HCT116 (cell line): ENCODE measurements at regions not wholly inside any gene's neighbourhood (a gene's known extent, or its start where the extent isn't known, plus 50 kb on each side); places are given as distances from the start of the nearest gene placed in this dataset.

Experiments used
- CEBPB ChIP-seq: IDR thresholded peaks from 2 replicates; pipeline ENCODE4 v1.6.1; 2012; ENCODE audit warnings: low read depth
- CTCF ChIP-seq, 3 experiments: fragments of 200-600 bp in 1 of 3; sonication (generic) in 1 of 3; IDR thresholded peaks in 2 of 3; conservative IDR thresholded peaks in 1 of 3; 2 replicates each; pipeline ENCODE4 v1.5.1; 2012 to 2017; ENCODE audit warnings: low read depth in 2 of 3, low read length in 2 of 3, antibody characterized with exemption in 1 of 3, borderline replicate concordance in 1 of 3, control low read depth in 1 of 3, mild to moderate bottlenecking in 1 of 3, mixed read lengths in 1 of 3, mixed run types in 1 of 3, moderate library complexity in 1 of 3; ENCODE audit not compliant: insufficient read depth in 1 of 3
- EZH2 ChIP-seq: fragments of 200-600 bp; sonication (generic); IDR thresholded peaks from 2 replicates; pipeline ENCODE4 v1.6.1; 2017; ENCODE audit warnings: antibody characterized with exemption, mixed run types
- JUND ChIP-seq: IDR thresholded peaks from 2 replicates; pipeline ENCODE4 v1.6.1; 2012
- POLR2A ChIP-seq: IDR thresholded peaks from 2 replicates; pipeline ENCODE4 v1.7.0; 2011; ENCODE audit warnings: borderline replicate concordance; ENCODE audit not compliant: insufficient read depth, insufficient read length; ENCODE audit errors: extremely low read depth
- POLR2AphosphoS5 ChIP-seq: IDR thresholded peaks from 2 replicates; pipeline ENCODE4 v1.6.1; 2011; ENCODE audit warnings: mild to moderate bottlenecking, low read depth, low read length, moderate library complexity
- RAD21 ChIP-seq: IDR thresholded peaks from 2 replicates; pipeline ENCODE4 v1.6.1; 2012; ENCODE audit warnings: low read depth, mild to moderate bottlenecking
- SRF ChIP-seq: IDR thresholded peaks from 2 replicates; pipeline ENCODE4 v1.6.1; 2012; ENCODE audit warnings: low read depth
- ZNF274 ChIP-seq: fragments of 200-500 bp; sonication (Bioruptor generic); IDR thresholded peaks from 2 replicates; pipeline ENCODE4 v1.6.1; 2014; ENCODE audit warnings: mild to moderate bottlenecking, low read depth, low read length, inconsistent platforms
- TF ChIP-seq, protein P1 (sequence below): IDR thresholded peaks from 2 replicates; pipeline ENCODE4 v1.6.1; 2012
- TF ChIP-seq, protein P2 (sequence below): IDR thresholded peaks from 2 replicates; pipeline ENCODE4 v1.6.1; 2012; ENCODE audit warnings: low read depth

- no peak for TF ChIP-seq JUND
- TF ChIP-seq, protein P1, sequence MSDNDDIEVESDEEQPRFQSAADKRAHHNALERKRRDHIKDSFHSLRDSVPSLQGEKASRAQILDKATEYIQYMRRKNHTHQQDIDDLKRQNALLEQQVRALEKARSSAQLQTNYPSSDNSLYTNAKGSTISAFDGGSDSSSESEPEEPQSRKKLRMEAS: no peak
- TF ChIP-seq POLR2A: no peak
- TF ChIP-seq CTCF (IDR thresholded peaks at IDR 0.05 in 2 of 3, conservative IDR thresholded peaks at IDR 0.05 in 1 of 3; ENCODE audit: borderline replicate concordance in 1 of 3, insufficient read depth in 1 of 3, low read depth in 2 of 3, low read length in 2 of 3): no peak
- TF ChIP-seq POLR2AphosphoS5: no peak
- TF ChIP-seq SRF: no peak
- TF ChIP-seq RAD21: no peak
- no peak for TF ChIP-seq CEBPB
- TF ChIP-seq EZH2: no peak
- TF ChIP-seq, protein P2, sequence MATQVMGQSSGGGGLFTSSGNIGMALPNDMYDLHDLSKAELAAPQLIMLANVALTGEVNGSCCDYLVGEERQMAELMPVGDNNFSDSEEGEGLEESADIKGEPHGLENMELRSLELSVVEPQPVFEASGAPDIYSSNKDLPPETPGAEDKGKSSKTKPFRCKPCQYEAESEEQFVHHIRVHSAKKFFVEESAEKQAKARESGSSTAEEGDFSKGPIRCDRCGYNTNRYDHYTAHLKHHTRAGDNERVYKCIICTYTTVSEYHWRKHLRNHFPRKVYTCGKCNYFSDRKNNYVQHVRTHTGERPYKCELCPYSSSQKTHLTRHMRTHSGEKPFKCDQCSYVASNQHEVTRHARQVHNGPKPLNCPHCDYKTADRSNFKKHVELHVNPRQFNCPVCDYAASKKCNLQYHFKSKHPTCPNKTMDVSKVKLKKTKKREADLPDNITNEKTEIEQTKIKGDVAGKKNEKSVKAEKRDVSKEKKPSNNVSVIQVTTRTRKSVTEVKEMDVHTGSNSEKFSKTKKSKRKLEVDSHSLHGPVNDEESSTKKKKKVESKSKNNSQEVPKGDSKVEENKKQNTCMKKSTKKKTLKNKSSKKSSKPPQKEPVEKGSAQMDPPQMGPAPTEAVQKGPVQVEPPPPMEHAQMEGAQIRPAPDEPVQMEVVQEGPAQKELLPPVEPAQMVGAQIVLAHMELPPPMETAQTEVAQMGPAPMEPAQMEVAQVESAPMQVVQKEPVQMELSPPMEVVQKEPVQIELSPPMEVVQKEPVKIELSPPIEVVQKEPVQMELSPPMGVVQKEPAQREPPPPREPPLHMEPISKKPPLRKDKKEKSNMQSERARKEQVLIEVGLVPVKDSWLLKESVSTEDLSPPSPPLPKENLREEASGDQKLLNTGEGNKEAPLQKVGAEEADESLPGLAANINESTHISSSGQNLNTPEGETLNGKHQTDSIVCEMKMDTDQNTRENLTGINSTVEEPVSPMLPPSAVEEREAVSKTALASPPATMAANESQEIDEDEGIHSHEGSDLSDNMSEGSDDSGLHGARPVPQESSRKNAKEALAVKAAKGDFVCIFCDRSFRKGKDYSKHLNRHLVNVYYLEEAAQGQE: no peak
- TF ChIP-seq ZNF274: no peak
These were observed 535.7 kb downstream of the COL11A1 start for GRCh38 chr1:102572637-102573036.
